Myocyte (in vitro differentiated cells): ENCODE measurements at regions not wholly inside any gene's neighbourhood (a gene's known extent, or its start where the extent isn't known, plus 50 kb on each side); places are given as distances from the start of the nearest gene placed in this dataset.

Experiments used
- DNase-seq: peaks from one replicate; pipeline ENCODE4 v3.0.0-alpha.2; 2012; ENCODE audit warnings: low read depth

GRCh38 chr17:53891726-53892125, 69.0 kb downstream of the KIF2B start:
- DNase-seq = no peak

DNA sequence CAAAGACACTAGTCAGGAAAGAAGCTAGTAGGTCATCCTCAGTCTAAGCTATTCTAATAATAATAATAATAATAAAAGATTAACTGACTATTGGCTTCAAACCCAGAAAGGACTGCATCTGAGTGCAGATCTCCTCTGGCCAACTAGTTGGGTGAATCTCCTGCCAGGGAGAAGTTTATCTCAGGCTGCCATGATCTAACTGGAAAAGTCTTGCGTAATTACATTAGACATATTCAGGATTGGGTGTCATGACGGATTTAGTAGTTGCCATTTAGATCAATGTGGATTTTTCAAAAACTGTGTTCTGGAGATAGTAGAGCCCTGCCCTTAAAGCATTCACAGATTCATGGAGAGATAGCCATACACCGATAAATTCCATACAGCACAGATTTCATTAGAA, 69.5 kb downstream of the KIF2B start:
- DNase-seq = no peak

DNA sequence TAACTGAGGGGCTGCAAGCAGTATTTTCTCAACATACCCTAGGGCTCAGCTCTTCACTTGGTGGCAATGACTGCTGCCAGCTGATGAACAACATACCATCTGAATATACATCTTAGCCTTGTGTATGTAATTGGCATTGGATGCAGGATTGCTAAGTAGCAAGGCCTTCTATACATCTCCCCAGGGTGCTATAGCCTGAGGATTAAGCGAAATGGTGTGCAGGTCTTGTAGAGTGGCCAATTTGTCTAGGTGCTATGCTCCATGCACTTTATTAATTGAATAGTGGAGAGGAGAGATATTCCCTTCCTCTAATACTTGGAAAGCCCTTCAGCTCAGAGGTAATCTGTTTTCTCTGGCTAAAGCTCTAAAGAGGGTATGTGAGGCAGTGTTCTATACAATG, 71.9 kb downstream of the KIF2B start:
- no peak for DNase-seq

GRCh38 chr17:53896047-53896446, 73.3 kb downstream of the KIF2B start:
- no peak for DNase-seq

DNA sequence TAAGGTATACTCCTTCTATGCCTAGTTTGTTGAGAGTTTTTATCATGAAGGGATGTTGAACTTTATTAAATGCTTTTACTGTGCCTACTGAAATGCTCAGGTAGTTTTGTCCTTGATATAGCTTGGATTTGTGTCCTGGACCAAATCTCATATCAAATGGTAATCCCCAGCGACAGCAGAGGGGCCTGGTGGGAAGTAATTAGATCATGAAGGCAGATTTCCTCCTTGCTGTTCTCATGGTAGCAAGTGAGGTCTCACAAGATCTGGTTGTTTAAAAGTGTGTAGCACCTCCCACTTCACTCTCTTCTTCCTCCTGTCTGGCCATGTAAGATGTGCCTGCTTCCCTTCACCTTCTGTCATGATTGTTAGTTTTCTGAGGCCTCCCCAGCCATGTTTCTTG, 78.2 kb downstream of the KIF2B start:
- DNase-seq = no peak

- no peak for DNase-seq
These were observed 84.7 kb downstream of the KIF2B start for GRCh38 chr17:53907435-53907834.

DNA sequence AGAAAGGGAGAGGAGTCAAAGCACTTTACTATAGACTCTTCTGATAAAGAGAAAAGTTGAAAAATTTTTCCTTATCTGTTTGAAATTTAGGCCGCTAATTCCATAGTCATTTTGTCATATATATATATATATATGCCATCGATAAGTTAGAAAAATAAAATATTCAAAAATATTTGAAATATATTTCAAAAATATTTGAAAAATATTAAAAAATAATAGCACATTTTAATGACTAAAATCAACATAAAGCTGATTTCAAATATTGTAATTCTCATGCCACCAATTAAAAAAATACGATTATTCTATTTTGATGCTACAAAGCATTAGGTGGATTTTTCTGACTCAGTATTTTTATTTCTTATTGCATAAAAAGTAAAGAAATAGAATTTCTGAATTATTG, 87.1 kb downstream of the KIF2B start:
- DNase-seq = no peak

- no peak for DNase-seq
These were observed 89.4 kb downstream of the KIF2B start for GRCh38 chr17:53912117-53912516.

DNA sequence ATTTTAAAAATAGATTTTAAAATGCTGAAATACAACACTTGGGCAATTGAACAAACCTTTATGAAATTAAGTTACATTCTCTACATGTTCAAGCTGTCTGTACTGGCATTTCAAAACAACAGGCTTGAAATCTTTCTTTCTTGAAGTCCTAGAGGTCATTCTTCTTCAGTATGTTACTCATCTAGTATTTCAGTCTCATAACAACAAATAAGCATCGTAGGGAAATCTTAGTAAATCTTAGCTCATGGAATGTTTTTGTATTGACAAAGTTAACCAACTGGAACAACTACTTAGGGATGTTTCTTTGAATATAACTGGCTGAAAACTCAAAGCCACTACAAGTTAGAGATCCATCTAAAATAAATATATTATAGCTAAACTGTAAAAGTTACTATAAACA, 96.6 kb downstream of the KIF2B start:
- peak; percentile 24 for DNase-seq

GRCh38 chr17:53924530-53925455, 102.1 kb downstream of the KIF2B start:
- peak; percentile 68 for DNase-seq

- DNase-seq = peak; percentile 66
These were observed 109.7 kb downstream of the KIF2B start for GRCh38 chr17:53932386-53932785.

- peak; percentile 36 for DNase-seq
These were observed 112.2 kb downstream of the KIF2B start for GRCh38 chr17:53934931-53935330.

DNA sequence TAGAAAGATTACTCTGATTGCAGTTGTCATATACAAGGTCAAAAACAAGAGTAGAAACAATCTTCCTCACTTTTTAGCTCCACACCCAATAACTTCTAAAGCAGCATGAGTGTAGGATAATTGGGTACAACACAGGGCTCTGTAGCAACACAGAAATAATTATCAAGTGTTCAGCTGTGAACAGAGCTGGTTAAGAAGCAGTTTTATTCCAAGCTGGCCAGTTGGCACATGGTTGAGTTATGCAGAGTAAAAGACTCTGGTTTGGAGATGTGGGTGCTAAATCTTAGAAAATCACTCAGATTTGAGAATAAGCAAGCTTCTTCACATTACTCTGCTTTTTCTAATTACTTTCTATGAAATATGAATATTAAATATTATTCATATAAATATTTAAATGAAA, 118.5 kb downstream of the KIF2B start:
- no peak for DNase-seq

DNA sequence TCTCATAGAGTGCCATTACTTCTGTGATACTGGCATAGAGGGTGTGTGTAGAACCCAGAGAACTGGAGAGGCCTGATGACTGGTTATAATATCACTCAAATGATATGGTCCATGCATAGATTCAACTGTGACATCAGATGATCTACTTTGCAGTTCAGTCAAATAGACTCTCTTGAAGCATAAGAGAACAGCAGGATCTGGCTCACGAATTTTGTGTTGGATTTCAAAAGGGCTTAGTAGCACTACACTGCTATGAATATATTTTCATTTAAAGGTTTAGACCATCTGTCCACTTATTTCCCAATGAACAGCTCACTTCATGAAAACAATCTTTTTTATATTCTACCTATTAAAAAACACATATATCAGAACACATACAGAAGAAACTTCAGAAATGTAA, 119.7 kb downstream of the KIF2B start:
- no peak for DNase-seq

DNA sequence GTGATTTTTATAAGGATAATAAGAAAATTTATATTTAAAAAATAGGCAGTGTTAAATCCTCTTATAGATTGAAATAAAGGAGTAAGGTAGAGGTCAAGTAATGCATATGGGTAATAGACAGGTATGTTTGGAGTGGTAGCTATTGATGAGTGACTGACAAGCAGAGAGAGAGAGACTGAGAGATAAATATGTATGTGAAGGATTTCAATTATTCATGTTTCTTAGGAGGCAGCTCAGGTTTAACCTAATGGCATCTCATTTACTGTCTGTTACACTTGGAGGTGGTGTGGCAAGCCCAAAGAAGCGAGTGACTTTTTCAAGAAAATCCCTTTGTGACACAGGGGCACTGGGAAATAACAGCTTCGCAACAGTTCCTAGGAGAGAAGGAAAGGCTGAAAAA, 120.2 kb downstream of the KIF2B start:
- no peak for DNase-seq

- no peak for DNase-seq
These were observed 125.6 kb downstream of the KIF2B start for GRCh38 chr17:53948323-53948722.

DNA sequence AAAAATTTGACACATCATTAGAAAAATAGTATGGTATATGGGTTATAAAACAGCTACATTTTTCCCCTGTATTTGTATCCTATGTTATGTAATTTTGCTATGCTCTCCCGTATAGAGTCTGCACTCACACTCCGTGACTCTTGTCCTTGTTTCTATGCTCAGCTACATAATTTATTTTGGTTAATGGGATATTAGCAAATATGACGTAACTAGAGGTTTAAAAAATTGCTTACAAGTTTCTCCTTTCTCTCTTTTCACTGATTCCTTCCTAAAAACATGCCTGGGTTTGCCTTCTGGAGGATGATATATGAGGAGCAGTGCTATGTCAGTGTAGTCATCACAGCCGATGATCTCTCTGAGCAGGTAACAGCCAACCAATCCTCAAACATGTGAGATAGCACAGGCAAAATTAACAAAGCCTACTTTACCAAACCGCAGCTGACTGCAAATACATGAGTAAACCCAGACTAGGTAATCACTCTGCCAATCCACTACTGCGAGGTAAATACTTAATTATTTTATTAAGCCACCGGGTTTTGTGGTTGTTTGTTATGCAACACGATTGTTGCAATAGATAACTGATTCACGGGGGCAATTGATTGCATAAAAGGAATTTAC, 126.9 kb downstream of the KIF2B start:
- no peak for DNase-seq

DNA sequence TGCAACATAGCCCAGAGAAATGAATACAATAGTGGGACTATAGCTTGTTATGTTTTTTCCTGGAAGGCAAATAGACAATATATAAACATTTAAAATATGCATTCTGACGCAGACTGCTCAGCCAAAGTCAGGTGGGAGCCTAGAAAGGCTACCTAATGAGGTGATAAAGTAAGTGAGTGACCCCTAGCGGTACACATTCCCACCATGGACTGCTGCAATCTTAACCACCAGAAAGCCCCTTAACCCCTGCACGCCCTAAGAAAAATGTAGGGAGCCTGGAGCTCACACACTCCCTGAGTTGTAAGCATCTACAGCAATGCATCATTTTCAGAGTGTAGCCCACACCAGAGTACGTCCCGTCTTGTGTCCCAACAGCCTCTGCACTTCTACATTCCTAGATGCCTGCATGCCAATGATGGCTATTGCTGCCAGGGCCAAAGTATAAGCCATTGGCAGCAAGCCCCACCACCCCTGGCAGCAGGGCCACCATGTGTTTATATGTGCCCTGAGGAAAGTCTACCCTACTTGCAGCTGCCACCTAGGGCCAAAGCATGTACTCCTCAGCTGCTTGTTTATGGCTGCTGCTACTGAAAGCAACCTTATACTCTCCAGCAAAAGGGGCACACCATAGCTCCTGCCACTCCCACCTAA, 127.6 kb downstream of the KIF2B start:
- no peak for DNase-seq

DNA sequence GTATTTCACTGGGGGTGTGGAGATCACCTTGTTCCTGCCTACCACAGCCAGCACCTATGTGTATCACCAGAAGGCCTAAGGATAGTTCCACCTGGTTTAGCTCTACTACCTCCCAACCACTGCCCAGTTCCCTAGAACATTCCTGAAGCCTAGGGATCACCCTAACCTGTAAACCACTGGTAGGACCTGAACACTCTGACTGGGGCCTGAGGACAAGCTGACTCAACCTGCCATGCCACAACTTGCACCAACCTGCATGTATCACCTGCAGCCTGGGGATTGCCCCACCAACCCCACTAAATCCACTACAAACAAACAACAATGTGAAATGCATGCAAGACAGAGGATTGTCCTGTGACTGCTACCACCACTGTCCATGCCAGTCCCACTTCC, 128.1 kb downstream of the KIF2B start:
- DNase-seq = no peak

DNA sequence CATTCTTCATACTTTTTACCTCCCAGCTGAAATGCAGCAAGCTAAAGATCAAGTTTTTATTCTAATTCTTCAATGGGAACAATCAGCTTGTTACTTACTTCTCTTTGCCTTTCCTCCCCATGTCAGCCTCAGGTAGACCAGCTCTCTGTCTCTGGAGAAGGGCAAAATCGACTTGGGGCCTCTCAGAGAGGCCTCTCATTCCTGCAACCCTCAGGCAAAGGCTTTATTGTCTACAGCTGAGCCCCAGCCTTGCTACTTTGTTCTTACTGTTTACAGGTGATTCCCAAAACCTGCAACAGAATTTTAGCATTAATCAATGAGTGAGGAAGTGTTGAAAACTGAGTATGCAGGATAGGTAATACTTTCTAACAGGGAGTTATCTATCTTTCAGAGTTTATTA, 148.6 kb downstream of the KIF2B start:
- no peak for DNase-seq

GRCh38 chr17:53979991-53980390, 157.3 kb downstream of the KIF2B start:
- DNase-seq = no peak

GRCh38 chr17:53996131-53996530, 173.4 kb downstream of the KIF2B start:
- no peak for DNase-seq
